SU-DHL-6 (cell line): ENCODE measurements at regions not wholly inside any gene's neighbourhood (a gene's known extent, or its start where the extent isn't known, plus 50 kb on each side); places are given as distances from the start of the nearest gene placed in this dataset.

Experiments used
- EZH2phosphoT487 ChIP-seq: fragments of 200-600 bp; sonication (generic), shearing (Covaris generic); conservative IDR thresholded peaks from 2 replicates; pipeline ENCODE4 v1.6.1; 2018; ENCODE audit warnings: mild to moderate bottlenecking, antibody characterized with exemption, low read length, moderate library complexity, mixed read lengths
- TF ChIP-seq, protein P1 (sequence below): fragments of 200-600 bp; sonication (generic); IDR thresholded peaks from one replicate; pipeline ENCODE4 v1.5.1; 2017; ENCODE audit warnings: antibody characterized with exemption, mild to moderate bottlenecking, low read length, moderate library complexity; ENCODE audit not compliant: insufficient read depth, poor library complexity, severe bottlenecking

DNA sequence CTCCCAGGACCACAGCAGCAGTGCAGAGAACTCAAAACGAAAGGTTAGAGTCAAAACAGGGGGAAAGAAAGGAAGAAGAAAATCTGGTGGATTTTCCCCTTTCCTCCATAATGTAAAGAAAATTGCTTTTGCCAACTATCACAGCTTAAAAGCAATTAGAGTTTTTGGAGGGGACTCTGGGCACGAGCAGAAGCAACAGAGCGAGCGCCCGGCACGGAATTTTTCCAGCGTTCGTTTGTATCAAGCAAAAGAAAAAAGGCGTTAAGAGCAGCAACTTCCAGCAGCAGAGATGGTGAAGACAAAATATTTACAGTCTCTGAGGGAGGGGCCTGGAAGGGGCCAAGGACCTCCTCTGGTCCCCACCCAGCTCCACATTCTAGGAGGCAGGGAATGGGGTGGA, 174.9 kb upstream of the LINGO1 start:
- TF ChIP-seq, protein P1, sequence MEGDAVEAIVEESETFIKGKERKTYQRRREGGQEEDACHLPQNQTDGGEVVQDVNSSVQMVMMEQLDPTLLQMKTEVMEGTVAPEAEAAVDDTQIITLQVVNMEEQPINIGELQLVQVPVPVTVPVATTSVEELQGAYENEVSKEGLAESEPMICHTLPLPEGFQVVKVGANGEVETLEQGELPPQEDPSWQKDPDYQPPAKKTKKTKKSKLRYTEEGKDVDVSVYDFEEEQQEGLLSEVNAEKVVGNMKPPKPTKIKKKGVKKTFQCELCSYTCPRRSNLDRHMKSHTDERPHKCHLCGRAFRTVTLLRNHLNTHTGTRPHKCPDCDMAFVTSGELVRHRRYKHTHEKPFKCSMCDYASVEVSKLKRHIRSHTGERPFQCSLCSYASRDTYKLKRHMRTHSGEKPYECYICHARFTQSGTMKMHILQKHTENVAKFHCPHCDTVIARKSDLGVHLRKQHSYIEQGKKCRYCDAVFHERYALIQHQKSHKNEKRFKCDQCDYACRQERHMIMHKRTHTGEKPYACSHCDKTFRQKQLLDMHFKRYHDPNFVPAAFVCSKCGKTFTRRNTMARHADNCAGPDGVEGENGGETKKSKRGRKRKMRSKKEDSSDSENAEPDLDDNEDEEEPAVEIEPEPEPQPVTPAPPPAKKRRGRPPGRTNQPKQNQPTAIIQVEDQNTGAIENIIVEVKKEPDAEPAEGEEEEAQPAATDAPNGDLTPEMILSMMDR = no peak
- TF ChIP-seq EZH2phosphoT487 = no peak
